ENCODE measurements at regions not wholly inside any gene's neighbourhood (a gene's known extent, or its start where the extent isn't known, plus 50 kb on each side); places are given as distances from the start of the nearest gene placed in this dataset.

DNA sequence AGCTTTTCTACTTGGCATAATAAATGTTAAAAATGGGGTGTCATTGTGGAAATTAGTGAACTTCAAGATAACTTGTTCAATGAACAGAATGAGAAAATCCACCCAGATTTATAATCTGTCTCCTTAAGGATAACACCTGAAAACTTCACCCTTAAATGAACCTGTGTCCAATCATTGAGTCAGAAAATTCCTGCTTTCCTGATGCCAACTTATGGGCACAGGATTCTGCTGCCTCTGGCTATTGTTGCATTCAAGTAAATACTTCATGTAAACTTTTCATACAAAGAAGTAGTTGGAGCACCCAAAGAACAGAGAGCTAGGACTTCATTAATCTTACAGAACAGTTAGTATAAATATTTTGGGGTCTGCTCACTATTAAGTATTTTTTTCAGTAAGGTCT, 98.9 kb upstream of the PLEKHA5 start:
- no peak for TF ChIP-seq TAF1 (IDR thresholded peaks at IDR 0.05; ENCODE audit: low read depth)
- no peak for TF ChIP-seq RAD21 (IDR thresholded peaks at IDR 0.05; ENCODE audit: low read depth)
- TF ChIP-seq CEBPB (IDR thresholded peaks at IDR 0.05), result no peak
- TF ChIP-seq, protein P1, sequence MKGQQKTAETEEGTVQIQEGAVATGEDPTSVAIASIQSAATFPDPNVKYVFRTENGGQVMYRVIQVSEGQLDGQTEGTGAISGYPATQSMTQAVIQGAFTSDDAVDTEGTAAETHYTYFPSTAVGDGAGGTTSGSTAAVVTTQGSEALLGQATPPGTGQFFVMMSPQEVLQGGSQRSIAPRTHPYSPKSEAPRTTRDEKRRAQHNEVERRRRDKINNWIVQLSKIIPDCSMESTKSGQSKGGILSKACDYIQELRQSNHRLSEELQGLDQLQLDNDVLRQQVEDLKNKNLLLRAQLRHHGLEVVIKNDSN (IDR thresholded peaks at IDR 0.05), result no peak
- TF ChIP-seq TEAD4 (IDR thresholded peaks at IDR 0.05), result no peak
- no peak for TF ChIP-seq FOXM1 (IDR thresholded peaks at IDR 0.05; ENCODE audit: borderline replicate concordance, low read depth)
- TF ChIP-seq, protein P2, sequence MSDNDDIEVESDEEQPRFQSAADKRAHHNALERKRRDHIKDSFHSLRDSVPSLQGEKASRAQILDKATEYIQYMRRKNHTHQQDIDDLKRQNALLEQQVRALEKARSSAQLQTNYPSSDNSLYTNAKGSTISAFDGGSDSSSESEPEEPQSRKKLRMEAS (IDR thresholded peaks at IDR 0.05), result no peak
- no peak for TF ChIP-seq NFIC (IDR thresholded peaks at IDR 0.05)
- no peak for TF ChIP-seq ZBTB7A (IDR thresholded peaks at IDR 0.05; ENCODE audit: low read depth)
